ENCODE measurements at regions not wholly inside any gene's neighbourhood (a gene's known extent, or its start where the extent isn't known, plus 50 kb on each side); places are given as distances from the start of the nearest gene placed in this dataset.

DNA sequence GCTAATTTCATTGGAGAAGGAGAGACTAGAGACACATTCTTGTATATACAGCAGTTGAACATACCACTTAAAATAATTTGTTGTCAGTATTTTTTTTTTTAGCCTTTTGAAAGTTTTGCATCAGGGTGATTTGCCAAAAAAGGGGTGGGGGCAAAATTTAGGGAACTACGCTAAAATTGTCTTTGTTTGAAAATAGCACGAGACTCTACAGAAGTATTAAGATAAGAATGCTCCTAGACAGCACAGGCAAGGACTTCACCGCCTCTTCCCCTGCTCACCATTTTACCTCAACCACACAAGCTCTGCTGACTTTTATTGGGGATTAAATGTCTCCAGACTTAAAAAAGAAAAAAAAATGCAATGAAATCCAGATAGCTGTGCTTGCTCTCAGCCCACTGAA, 236.1 kb upstream of the USP25 start:
- no peak for DNase-seq

GRCh38 chr21:15494481-15494880, 235.3 kb upstream of the USP25 start:
- no peak for DNase-seq

GRCh38 chr21:15495965-15496364, 233.8 kb upstream of the USP25 start:
- peak; percentile 13 for DNase-seq

DNA sequence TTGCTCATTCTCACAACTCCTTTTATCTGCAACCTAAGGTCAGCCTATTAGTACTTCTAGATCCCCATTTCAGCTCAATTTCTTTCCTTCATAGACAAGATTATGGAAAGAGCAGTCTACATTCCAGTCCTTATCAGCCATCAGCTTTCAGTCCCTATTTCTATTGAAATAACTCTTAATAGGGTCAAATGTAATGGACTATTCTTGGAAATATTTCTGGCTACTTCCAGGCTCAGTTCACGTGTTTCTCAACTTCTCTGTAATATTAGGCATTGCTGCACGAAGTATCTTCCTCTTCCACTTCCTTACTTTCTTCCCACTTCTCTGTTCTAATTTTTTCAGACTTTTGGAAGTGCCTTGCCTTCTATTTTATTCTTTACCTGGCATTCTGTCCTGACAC, 232.9 kb upstream of the USP25 start:
- no peak for DNase-seq

GRCh38 chr21:15498455-15498854, 231.3 kb upstream of the USP25 start:
- DNase-seq: no peak

DNA sequence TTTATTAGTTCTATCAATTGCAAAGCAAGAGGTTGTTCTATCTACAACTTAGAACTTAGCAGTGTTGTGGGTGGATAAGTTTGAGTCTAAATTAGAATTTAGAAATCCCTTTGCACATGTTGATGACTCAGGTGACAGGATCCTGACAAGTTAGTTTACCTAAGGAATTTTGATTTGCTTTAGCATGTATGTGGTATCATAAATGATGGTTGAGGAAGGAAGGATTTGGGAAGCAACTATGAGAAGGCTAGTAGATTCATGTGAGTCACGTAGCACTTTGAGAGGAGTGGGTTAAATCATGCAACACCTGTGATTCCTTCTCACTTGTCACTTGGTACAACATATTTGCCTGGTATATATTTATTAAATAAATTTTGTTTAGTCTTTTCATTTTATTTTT, 223.7 kb upstream of the USP25 start:
- DNase-seq: no peak

- DNase-seq: no peak
Measured at GRCh38 chr21:15508554-15508953, 221.2 kb upstream of the USP25 start.

DNA sequence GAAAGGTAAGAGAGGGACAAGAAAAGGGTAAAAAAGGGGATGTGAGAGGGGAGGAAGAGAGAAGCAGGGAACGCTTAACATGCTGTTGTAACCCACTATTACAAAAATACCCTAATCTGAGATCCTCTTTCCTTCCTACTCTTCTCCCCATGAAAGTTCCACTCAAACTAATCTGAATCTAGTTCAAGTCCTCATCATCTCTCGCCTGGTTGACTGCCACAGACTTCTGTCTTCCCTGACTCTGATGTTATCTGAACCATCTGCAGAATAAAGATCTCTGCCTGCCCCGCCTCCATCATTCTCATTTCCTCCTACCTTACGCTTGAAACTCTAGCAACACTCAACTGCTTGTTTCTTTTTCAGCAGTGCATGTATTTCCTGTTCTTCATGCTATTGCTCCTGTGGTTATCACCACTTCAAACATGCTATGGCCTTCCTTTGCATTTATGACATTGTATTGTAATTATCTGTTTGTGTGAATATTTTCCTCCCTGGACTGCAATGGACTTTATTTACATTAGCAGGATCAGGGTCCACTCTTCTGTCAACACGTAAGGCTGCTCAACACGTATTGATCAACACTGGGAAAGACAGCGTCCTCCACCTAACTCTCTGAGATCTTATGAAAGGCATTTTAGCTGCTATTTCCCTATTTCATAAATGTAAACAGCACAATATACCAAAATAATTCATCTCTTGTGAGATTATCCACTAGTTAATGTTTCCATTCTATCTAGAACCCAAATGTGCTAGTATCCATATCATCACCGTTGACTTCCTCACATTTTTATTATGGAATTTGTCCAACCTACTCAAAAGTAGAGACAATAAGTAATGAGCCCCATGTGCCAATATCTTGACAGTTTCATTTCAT, 215.5 kb upstream of the USP25 start:
- no peak for DNase-seq

GRCh38 chr21:15515908-15516307, 213.9 kb upstream of the USP25 start:
- no peak for DNase-seq

GRCh38 chr21:15517394-15517793, 212.4 kb upstream of the USP25 start:
- DNase-seq: no peak

DNA sequence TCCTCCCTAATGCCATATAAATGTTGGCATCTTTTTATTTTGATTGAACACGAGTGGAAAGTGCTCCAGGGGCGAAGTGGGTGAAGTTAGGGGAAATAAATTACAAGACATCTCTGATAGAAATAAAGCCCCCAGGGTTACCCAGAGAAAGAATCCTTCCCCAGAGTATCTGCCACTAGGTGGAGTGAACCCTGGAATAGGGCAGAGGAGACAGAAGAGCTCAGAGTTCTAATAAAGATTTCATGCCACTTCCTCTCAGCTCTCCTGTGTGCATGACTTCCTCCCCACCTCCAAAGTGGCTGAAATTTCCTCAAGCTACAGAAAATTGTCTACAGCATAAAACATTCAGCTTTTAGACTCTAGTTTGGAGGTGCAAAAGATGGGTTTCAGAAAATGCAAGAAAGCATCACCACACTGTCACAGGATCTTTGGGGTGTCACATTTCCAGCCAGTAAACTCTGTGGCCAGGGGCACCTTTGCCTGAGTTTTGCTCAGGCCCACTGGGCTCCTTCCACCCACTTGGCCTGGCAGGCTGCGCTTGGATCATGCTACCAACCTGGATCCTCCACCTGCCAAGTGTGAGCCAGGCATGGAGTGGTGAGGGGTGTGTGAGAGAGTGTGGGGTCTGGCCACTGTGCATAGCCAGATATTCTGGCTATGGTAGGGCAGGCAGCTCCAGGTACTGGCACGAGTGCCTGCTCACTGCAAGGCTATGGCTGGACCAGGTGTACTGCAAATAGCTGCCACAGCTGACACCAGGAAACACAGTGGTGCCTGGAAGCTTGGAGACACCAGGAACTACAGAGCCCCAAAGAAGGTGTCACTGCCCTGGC, 208.8 kb upstream of the USP25 start:
- DNase-seq: no peak

GRCh38 chr21:15521644-15522001, 208.2 kb upstream of the USP25 start:
- no peak for DNase-seq

- no peak for DNase-seq
Measured at GRCh38 chr21:15522148-15522547, 207.6 kb upstream of the USP25 start.

GRCh38 chr21:15524855-15525254, 204.9 kb upstream of the USP25 start:
- DNase-seq: no peak

DNA sequence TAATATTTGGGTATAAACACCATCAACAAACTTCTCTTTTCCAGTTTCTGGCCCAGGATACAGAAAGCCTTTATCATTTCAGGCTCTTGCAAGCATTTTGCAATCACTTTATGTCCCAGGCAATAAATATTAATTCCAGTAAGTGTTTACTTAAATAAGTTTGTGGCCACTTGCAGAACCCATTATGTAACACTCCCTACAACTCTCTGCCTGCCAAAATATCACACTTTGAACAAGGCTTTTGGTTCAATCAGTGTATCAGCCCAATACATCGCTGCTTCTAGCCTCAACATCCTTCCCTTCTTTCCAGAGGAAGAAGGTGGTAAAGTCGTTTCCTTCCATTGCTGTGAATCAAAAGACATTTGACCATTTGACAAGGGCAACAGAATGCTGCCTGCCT, 203.0 kb upstream of the USP25 start:
- DNase-seq: no peak

GRCh38 chr21:15528346-15528745, 201.4 kb upstream of the USP25 start:
- no peak for DNase-seq

DNA sequence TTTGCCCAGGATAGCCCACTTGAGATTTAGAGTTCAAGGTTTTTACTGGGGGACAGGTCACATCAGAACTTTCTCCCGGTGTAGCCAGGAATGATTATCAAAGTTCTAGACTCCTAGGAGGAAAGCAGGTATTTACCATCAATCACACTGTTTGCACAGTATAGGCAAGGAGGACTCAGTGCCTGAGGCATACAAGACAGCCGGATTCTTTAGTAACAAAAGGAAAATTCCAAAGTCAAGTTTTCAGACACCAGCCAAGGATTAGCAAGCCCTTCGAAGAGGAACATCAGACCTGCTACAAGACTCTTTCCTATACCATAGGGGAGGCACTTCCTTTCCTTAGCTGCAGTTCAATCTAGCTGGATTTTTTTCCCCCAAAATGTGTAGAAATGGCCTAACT, 197.8 kb upstream of the USP25 start:
- DNase-seq: no peak

GRCh38 chr21:15533618-15534017, 196.2 kb upstream of the USP25 start:
- DNase-seq: no peak

- DNase-seq: no peak
Measured at GRCh38 chr21:15534450-15534886, 195.3 kb upstream of the USP25 start.

GRCh38 chr21:15539376-15539775, 190.4 kb upstream of the USP25 start:
- no peak for DNase-seq

GRCh38 chr21:15543473-15543872, 186.3 kb upstream of the USP25 start:
- no peak for DNase-seq

- DNase-seq: peak; percentile 5
Measured at GRCh38 chr21:15549671-15550070, 180.1 kb upstream of the USP25 start.

- DNase-seq: peak; percentile 14
Measured at GRCh38 chr21:15552914-15553494, 176.8 kb upstream of the USP25 start.

DNA sequence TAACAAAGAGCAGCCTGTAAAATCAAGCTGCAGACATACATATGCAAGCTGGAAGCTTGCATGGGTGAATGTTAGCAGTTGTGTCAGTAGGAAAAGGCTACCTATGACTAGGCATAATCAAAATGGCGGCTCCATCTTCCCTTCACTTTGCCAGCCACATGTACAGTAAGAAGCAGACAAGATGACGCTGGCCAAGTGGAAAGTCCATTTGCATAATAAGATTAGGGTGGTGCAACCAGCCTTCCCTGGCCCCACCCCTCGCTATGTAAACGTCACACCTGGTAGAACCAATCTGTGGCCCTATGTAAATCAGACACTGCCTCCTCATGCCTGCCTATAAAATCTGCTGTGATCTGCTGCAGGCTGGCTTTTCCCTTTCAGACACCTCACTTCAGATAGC, 171.9 kb upstream of the USP25 start:
- no peak for DNase-seq

All from HCEC 1CT (cell line).